Stimulated activated naive CD8-positive, alpha-beta T cell treated with anti-CD3 and anti-CD28 coated beads, Interleukin-15, Interleukin-2, amounts not matched to agents 100 U/mL and 50 U/mL, for 24 hours (primary cell): ENCODE measurements at regions not wholly inside any gene's neighbourhood (a gene's known extent, or its start where the extent isn't known, plus 50 kb on each side); places are given as distances from the start of the nearest gene placed in this dataset.

Experiments used
- ATAC-seq: fragments of 150-1000 bp; cut with Tn5 transposase; one replicate; pipeline ENCODE4 v1.10.0; 2021
- DNase-seq: peaks from one replicate; pipeline ENCODE4 v3.0.0; 2021

GRCh38 chr21:26412885-26413284 lies 160.2 kb downstream of the CYYR1 start:
- no peak for ATAC-seq
- DNase-seq, result no peak

GRCh38 chr21:26409735-26410134 lies 163.4 kb downstream of the CYYR1 start:
- no peak for ATAC-seq
- DNase-seq, result no peak

GRCh38 chr21:26408511-26408910 lies 164.6 kb downstream of the CYYR1 start:
- ATAC-seq (no peak), DNase-seq (no peak)

DNA sequence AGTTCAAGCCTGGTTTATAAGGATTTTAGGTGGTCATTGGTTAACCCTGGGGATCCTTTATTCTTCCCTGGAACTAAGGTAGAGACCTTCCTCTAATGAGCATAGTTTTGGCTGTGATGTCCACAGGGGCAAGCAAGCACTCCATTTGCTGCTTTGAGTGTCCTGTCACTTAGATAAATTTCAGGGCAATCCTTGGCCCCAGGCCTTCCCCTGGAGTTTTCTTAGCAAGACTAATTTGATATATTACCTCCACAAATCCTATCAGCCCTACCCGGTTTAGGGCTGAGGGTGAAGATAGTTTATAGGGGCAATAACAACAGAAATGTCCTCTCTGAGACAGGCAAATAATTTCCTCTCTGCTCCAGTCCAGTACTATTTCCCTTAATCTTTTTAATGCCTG lies 166.6 kb downstream of the CYYR1 start:
- DNase-seq (no peak), ATAC-seq (no peak)

- ATAC-seq (peak; percentile 78), DNase-seq (no peak)
Measured at GRCh38 chr21:26405735-26406361, 167.2 kb downstream of the CYYR1 start.

DNA sequence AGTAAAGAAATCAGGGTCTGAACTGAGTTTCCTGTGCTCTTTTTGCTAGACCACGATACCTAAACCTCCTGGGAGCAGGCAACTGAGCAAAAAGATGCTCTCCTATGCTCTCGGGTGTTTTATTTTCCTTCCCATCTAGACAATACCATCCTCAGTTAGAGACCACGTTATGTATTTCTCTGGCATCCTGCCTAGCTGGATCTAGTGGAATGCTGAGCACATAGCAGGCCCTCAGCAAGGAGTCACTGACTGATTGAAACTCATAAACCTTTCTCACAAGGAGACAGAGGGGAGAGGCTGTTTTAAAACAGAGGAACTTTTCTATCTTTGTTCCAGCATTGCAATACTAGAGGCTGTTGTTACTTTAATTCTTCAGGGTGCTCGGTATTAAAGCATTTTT lies 168.0 kb downstream of the CYYR1 start:
- no peak for DNase-seq
- no peak for ATAC-seq

DNA sequence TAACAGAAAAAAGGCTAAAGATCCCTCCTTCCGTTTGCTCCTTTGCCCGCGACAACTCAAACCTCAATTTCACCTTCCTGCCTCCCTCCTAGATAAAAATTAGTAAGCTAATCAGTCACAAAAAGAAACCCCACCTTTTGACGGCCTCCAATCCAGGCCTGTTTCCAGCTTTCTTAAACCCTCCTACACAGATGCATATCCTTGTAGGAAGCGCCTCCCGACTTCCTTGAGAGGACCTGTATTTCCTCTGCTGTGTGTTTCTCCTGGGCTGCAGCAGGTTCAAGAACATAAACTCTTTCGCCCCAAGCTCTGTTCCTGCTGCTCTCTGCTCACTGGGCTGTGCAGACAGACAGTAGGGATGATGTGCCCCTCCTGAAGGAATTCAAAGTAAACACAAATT lies 168.8 kb downstream of the CYYR1 start:
- DNase-seq (no peak), ATAC-seq (no peak)

DNA sequence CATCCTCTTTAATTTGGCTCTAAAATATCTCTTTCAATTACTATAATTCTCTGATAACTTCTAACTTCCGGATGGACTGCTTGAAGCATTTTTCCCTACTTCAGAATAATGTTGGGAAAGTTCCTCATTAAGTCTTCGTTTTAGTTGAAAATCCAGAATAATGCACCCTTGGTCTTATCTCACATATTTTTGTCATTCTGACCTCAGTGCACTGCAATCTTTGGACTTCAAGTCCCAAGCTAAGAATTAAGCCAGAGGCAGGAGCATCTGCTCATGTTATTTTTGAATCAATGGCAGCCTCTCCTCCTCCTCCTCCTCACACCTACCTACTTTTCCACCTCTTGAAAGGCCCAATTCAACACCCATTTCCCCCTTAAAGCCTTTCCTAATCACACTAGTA lies 169.8 kb downstream of the CYYR1 start:
- no peak for DNase-seq
- no peak for ATAC-seq

DNA sequence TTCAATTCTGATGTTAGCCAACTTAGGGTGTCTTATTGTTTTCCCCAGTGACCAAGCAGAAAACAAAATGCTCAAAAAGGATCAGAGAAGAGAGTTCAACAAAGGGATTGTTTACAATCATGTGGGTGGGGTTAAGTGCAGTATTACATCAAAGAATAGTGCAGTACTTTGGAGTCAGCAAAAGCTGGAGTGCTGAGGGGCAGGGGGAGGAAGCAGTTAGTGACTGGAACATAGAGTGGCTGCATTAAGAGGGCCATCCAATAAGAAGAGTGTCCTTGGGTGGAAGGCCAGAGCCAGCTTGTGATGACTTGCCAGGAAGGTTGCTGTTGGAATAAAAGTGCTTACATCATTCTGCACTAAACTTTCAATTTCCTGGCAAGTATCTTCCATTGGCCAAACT lies 175.5 kb downstream of the CYYR1 start:
- DNase-seq, result no peak
- no peak for ATAC-seq

- no peak for ATAC-seq
Measured at GRCh38 chr21:26394341-26394740, 178.7 kb downstream of the CYYR1 start.

DNA sequence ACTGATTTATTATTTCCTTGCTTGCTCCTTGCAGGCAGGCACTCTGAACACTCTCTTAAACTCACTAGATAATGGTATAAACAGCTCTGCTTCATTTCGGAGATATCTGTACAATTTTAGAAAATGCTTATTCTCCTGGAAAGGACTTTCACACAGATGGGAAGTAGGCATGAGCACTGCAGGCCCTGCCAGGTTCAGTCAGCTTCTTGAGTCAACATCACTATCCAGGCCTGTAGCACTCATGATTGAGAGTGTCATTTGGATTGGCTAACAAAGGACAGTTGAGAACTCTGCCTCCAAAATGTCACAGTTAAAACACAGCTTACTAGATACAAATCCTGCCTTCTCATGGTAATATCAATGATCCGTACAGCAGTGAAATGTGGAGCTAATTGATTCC lies 181.9 kb downstream of the CYYR1 start:
- DNase-seq, result no peak

More at GRCh38 chr21:26394341-26394740, 178.7 kb downstream of the CYYR1 start:
- DNase-seq, result no peak

GRCh38 chr21:26389971-26390641 lies 183.0 kb downstream of the CYYR1 start:
- DNase-seq (no peak), ATAC-seq (no peak)

More for the DNA sequence above, 181.9 kb downstream of the CYYR1 start:
- ATAC-seq, result no peak

GRCh38 chr21:26388731-26389231 lies 184.3 kb downstream of the CYYR1 start:
- ATAC-seq, result no peak
- no peak for DNase-seq

- DNase-seq, result no peak
- ATAC-seq, result no peak
Measured at GRCh38 chr21:26385721-26386120, 187.4 kb downstream of the CYYR1 start.

GRCh38 chr21:26379561-26379960 lies 193.5 kb downstream of the CYYR1 start:
- DNase-seq (no peak), ATAC-seq (no peak)

GRCh38 chr21:26377111-26377694 lies 195.9 kb downstream of the CYYR1 start:
- ATAC-seq (no peak), DNase-seq (no peak)

DNA sequence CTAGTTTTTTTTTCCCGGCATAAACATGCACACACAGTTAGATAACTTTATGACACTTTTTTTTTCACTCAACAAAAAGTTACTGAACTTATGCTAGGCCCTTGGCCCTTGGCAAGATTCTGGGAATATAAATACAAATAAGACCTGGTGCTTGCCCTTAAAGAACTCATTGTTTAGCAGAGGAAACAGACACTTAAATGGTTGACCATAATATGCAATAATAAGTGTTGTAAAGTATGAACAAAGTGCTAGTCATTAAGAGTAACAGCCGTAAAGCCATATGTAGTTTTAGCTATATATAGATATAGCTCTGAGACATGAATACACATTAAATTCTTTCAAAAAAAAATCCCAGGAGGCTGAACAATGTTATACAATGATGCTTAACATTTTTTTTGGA lies 198.3 kb downstream of the CYYR1 start:
- DNase-seq, result no peak
- no peak for ATAC-seq

- ATAC-seq (no peak), DNase-seq (no peak)
Measured at GRCh38 chr21:26368591-26369320, 198.2 kb upstream of the APP start.

- ATAC-seq, result no peak
- DNase-seq, result no peak
Measured at GRCh38 chr21:26366781-26367180, 196.2 kb upstream of the APP start.

DNA sequence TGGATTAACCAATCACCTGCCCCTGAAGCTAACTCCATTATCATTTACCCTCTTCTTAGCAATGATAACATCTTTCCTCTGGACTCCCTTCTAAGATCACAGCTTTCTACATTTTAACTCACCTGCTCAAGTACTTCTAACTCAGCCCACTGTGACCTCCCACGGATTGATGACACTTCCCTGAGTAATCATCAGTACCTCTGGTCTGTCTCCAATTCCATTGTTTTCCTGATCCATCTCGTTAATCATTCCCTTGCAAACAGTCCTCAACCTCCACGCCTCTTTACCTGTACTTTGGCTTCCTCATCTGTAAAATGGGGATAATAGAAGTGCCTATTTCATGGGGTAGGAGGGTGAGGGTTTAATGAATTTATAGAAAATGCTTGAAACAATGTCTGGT lies 195.3 kb upstream of the APP start:
- DNase-seq (no peak), ATAC-seq (no peak)

DNA sequence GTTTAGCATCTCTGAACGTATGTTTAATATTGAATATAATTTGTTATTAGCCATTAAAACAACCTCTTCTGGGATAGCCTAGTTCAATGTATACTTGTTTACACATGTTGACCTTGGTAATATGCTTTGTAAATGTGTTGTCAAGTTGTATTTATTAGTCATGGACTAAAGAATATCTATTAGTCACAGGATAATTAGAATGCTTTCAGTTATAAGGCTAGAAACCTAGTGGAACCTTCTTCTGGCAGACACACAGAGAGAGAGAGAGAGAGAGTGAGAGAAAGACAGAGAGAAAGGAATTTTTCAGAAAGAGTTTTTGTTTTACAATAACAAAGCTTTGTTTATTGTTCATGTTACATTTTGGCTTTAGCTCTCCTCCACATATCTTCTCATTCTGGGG lies 181.1 kb upstream of the APP start:
- DNase-seq, result no peak

DNA sequence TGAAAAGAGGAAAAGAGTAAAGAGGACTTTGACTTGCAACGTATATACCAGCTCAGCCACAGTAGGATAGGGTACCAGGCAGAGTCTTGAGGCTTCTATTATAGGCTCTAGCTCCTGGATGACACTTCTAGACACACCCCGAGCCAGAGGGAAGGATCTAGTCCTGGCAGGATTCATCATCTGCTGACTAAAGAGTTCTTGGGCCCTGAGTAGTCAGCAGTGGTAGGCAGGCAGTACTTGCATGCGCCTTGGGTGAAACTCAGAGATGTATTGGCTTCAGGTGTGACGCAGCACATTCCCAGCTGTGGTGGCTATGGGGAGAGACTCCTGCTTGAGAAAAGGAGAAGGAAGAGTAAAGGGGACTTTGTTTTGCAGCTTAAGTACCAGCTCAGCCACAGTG lies 162.3 kb upstream of the APP start:
- ATAC-seq (no peak), DNase-seq (no peak)

More for the DNA sequence above, 181.1 kb upstream of the APP start:
- no peak for ATAC-seq
